Stimulated activated effector memory CD8-positive, alpha-beta T cell treated with anti-CD3 and anti-CD28 coated beads, Interleukin-12 subunit alpha, Interleukin-12 subunit beta, amount 100 ng/mL, for 72 hours (primary cell): ENCODE measurements at regions not wholly inside any gene's neighbourhood (a gene's known extent, or its start where the extent isn't known, plus 50 kb on each side); places are given as distances from the start of the nearest gene placed in this dataset.

ENCODE experiments used
- ATAC-seq: fragments of 150-1000 bp; cut with Tn5 transposase; 2 replicates; pipeline ENCODE4 v1.10.0; 2021
- DNase-seq, 2 donors: peaks; one replicate each; pipeline ENCODE4 v3.0.0; 2021 to 2022; ENCODE audit warnings: low spot score in 2 of 2
- H3K27ac Mint-ChIP-seq: one replicate; pipeline ENCODE4 v1.8.0; 2022; ENCODE audit warnings: mild to moderate bottlenecking, mixed read lengths
- H3K36me3 Mint-ChIP-seq: one replicate; pipeline ENCODE4 v1.8.0; 2022; ENCODE audit warnings: mild to moderate bottlenecking, mixed read lengths
- H3K4me1 Mint-ChIP-seq: one replicate; pipeline ENCODE4 v1.8.0; 2022; ENCODE audit warnings: mixed read lengths
- H3K4me3 Mint-ChIP-seq: one replicate; pipeline ENCODE4 v1.8.0; 2022; ENCODE audit warnings: mild to moderate bottlenecking, mixed read lengths
- H3K9me3 Mint-ChIP-seq: one replicate; pipeline ENCODE4 v1.8.0; 2022; ENCODE audit warnings: mixed read lengths

- Mint-ChIP-seq H3K4me3 (no peak overlapping the region), H3K9me3 (peaks cover 5% of the 10 kb centered on the region), H3K4me1 (no peaks in the 10 kb centered on the region), H3K27ac (no peak overlapping the region), H3K36me3 (no peaks in the 10 kb centered on the region)
- ATAC-seq (no peak), DNase-seq (no peak)
These were observed 233.5 kb downstream of the DHX35 start for GRCh38 chr20:39195582-39196021.

- no peak for ATAC-seq
- no peak overlapping the region for H3K27ac Mint-ChIP-seq
- H3K36me3 Mint-ChIP-seq = no peaks in the 10 kb centered on the region
- H3K9me3 Mint-ChIP-seq = peaks cover 2% of the 10 kb centered on the region
- no peak for DNase-seq
- H3K4me3 Mint-ChIP-seq = no peak overlapping the region
- no peaks in the 10 kb centered on the region for H3K4me1 Mint-ChIP-seq
These were observed 228.8 kb downstream of the DHX35 start for GRCh38 chr20:39190666-39191570.

GRCh38 chr20:39188266-39188765 is 226.2 kb downstream of the DHX35 start:
- no peak for DNase-seq
- no peaks in the 10 kb centered on the region for H3K4me1 Mint-ChIP-seq
- H3K9me3 Mint-ChIP-seq = peaks cover 4% of the 10 kb centered on the region
- no peaks in the 10 kb centered on the region for H3K36me3 Mint-ChIP-seq
- H3K27ac Mint-ChIP-seq = no peak overlapping the region
- ATAC-seq = no peak
- no peak overlapping the region for H3K4me3 Mint-ChIP-seq

DNA sequence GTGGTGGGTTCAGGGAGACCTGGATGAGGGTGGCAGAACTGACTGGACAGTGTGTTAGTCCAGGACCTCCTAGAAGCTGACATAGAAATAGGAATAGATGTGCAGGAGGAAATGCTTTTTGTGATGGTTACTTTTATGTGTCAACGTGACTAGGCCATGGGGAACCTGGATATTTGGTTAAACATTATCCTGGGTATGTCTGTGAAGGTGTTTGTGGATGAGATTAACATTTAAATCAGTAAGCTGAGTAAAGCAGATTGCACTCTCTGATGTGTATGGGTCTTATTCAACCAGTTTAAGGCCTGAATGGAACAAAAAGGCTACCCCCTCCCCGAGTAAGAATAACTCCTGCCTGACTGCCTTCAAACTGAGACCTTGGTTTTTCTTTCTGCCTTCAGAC is 219.3 kb downstream of the DHX35 start:
- ATAC-seq (no peak), DNase-seq (no peak)
- H3K27ac Mint-ChIP-seq = no peak overlapping the region
- H3K9me3 Mint-ChIP-seq = peaks cover 4% of the 10 kb centered on the region
- H3K36me3 Mint-ChIP-seq = no peaks in the 10 kb centered on the region
- no peaks in the 10 kb centered on the region for H3K4me1 Mint-ChIP-seq
- H3K4me3 Mint-ChIP-seq = no peak overlapping the region

DNA sequence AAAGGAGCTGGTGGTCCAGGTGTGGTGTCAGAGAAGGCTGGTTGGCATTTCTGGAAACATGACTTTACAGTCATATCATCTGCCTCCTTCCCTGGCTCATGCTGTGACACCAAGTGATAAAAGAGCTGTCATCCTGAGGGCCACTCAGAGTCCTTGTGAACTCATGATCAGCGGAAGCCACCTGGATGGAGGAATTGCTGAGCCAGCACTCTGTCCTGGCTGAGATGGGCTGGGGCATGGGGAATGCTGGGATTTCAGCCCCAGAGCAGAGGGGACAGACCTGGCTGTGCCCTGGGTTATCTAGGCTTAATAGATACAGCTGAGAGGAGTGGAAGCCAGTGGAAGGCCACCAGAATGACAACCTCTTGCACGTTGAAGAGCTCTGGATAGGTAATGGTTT is 214.3 kb downstream of the DHX35 start:
- Mint-ChIP-seq H3K4me3 (no peak overlapping the region), H3K27ac (no peak overlapping the region), H3K36me3 (no peaks in the 10 kb centered on the region), H3K4me1 (no peaks in the 10 kb centered on the region), H3K9me3 (no peaks in the 10 kb centered on the region)
- DNase-seq (no peak), ATAC-seq (no peak)

- Mint-ChIP-seq H3K4me3 (no peak overlapping the region), H3K4me1 (no peaks in the 10 kb centered on the region), H3K36me3 (no peaks in the 10 kb centered on the region), H3K27ac (no peak overlapping the region), H3K9me3 (no peaks in the 10 kb centered on the region)
- no peak for ATAC-seq
- DNase-seq = no peak
These were observed 208.8 kb downstream of the DHX35 start for GRCh38 chr20:39170896-39171463.

GRCh38 chr20:39165099-39165498 is 203.0 kb downstream of the DHX35 start:
- Mint-ChIP-seq H3K4me1 (no peaks in the 10 kb centered on the region), H3K4me3 (no peak overlapping the region), H3K27ac (no peak overlapping the region), H3K9me3 (no peaks in the 10 kb centered on the region), H3K36me3 (no peaks in the 10 kb centered on the region)
- DNase-seq (no peak), ATAC-seq (no peak)

- H3K9me3 Mint-ChIP-seq = no peaks in the 10 kb centered on the region
- no peak overlapping the region for H3K27ac Mint-ChIP-seq
- H3K36me3 Mint-ChIP-seq = no peaks in the 10 kb centered on the region
- ATAC-seq (no peak), DNase-seq (no peak)
- H3K4me3 Mint-ChIP-seq = no peak overlapping the region
- no peaks in the 10 kb centered on the region for H3K4me1 Mint-ChIP-seq
These were observed 202.5 kb downstream of the DHX35 start for GRCh38 chr20:39164642-39165041.

DNA sequence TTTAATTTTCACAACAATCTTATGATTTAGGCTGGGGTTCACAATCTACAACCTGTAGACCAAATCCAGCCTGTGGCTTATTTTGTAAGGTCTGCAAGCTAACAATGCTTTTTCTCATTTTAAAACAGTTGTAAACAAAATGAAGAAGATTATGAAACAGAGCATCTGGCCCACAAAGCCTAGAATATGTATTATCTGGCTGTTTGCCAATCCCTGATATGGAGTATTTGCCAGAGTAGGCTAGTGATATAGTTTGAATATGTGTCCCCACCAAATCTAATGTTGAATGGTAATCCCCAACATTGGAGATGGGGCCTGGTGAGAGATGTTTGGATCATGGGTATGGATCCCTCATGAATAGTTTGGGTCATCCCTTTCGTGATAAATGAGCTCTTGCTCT is 201.8 kb downstream of the DHX35 start:
- H3K4me3 Mint-ChIP-seq = no peak overlapping the region
- no peaks in the 10 kb centered on the region for H3K4me1 Mint-ChIP-seq
- no peak overlapping the region for H3K27ac Mint-ChIP-seq
- ATAC-seq = no peak
- no peak for DNase-seq
- no peaks in the 10 kb centered on the region for H3K9me3 Mint-ChIP-seq
- H3K36me3 Mint-ChIP-seq = no peaks in the 10 kb centered on the region

DNA sequence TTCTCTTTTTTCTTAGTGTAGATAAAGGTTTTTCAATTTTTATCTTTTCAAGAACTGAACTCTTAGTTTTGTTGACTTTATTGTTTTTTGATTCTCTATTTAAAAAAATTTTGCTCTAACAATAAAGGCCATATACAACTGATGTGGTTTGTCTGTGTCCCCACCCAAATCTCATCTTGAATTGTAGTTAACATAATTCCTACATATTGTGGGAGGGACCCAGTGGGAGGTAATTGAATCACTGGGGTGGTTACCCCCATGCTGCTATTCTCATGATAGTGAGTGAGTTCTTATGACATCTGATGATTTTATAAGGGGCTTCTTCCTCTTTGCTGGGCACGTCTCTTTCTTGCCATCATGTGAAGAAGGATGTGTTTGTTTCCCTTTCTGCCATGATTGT is 199.8 kb downstream of the DHX35 start:
- Mint-ChIP-seq H3K4me1 (no peaks in the 10 kb centered on the region), H3K27ac (no peak overlapping the region), H3K36me3 (no peaks in the 10 kb centered on the region), H3K9me3 (no peaks in the 10 kb centered on the region), H3K4me3 (no peak overlapping the region)
- DNase-seq = no peak
- ATAC-seq = no peak

DNA sequence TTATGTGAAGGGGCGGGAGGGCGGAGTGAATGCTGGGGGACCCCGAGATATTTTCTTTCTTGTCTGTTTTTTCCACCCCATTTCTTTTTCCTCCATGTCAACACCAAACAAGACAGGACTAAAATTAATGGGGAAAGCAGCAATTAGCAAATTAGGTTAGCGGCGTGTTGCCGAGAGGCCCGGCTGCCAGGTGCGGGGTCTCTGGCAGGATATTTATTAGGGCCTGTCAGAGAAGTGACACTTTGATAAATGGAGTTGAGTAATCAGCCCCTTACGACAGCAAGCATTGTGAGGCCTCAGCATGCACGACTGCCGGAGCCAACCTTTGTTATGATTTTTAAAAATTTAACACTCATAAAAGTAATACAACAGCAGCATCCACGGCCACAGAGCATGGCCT is 193.8 kb downstream of the DHX35 start:
- Mint-ChIP-seq H3K4me3 (no peak overlapping the region), H3K36me3 (no peaks in the 10 kb centered on the region), H3K4me1 (no peaks in the 10 kb centered on the region), H3K9me3 (no peaks in the 10 kb centered on the region), H3K27ac (no peak overlapping the region)
- ATAC-seq (no peak), DNase-seq (no peak)

DNA sequence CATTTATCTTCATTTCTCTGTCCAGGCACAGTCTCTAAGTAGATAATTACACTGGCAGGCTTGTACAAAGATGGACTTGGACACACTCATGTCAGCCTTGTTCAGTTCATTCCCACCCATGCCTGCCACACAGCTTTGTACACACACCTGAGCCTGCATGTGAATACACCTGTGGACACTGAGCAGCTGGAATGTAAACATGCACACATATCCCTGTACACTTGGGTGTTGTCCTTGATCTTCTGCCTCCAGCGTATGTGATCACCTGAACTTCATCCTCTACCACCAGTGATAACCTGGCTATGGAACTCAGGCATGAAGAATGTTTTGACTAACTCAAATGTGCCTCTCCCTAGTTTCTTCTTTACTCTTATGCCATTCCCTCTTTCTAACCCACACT is 190.6 kb downstream of the DHX35 start:
- ATAC-seq (no peak), DNase-seq (no peak)
- H3K27ac Mint-ChIP-seq = no peak overlapping the region
- H3K36me3 Mint-ChIP-seq = no peaks in the 10 kb centered on the region
- H3K9me3 Mint-ChIP-seq = no peaks in the 10 kb centered on the region
- no peaks in the 10 kb centered on the region for H3K4me1 Mint-ChIP-seq
- H3K4me3 Mint-ChIP-seq = no peak overlapping the region

- DNase-seq (no peak), ATAC-seq (no peak)
- no peak overlapping the region for H3K27ac Mint-ChIP-seq
- H3K4me1 Mint-ChIP-seq = no peaks in the 10 kb centered on the region
- no peak overlapping the region for H3K4me3 Mint-ChIP-seq
- no peaks in the 10 kb centered on the region for H3K9me3 Mint-ChIP-seq
- H3K36me3 Mint-ChIP-seq = no peaks in the 10 kb centered on the region
These were observed 190.0 kb downstream of the DHX35 start for GRCh38 chr20:39152126-39152525.

DNA sequence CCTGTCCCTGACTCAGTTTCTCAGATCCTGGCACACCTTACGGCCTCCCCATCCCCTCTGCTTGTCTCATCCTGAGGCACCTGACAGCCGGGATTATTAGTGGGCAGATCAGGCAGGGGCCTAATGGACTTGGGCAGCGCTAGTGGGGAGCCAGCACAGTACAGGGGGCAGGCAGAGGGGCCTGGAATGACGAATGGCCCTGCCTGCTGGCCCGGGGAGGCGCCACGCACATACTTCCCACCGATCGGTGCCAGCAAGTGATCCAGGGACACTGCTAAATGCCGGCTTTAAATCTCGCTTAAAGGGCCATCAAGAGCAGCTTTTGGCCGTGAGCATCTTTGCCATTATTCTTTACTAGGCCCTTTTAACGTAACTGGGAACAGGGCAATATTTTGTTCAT is 188.4 kb downstream of the DHX35 start:
- Mint-ChIP-seq H3K27ac (no peak overlapping the region), H3K9me3 (no peaks in the 10 kb centered on the region), H3K4me1 (no peaks in the 10 kb centered on the region), H3K36me3 (no peaks in the 10 kb centered on the region), H3K4me3 (no peak overlapping the region)
- no peak for ATAC-seq
- DNase-seq = no peak

GRCh38 chr20:39146394-39146793 is 184.2 kb downstream of the DHX35 start:
- no peak for DNase-seq
- H3K4me3 Mint-ChIP-seq = no peak overlapping the region
- no peaks in the 10 kb centered on the region for H3K4me1 Mint-ChIP-seq
- H3K27ac Mint-ChIP-seq = no peak overlapping the region
- no peaks in the 10 kb centered on the region for H3K36me3 Mint-ChIP-seq
- ATAC-seq = no peak
- H3K9me3 Mint-ChIP-seq = peaks cover 2% of the 10 kb centered on the region

- no peak overlapping the region for H3K27ac Mint-ChIP-seq
- H3K9me3 Mint-ChIP-seq = peaks cover 2% of the 10 kb centered on the region
- no peak for DNase-seq
These were observed 183.8 kb downstream of the DHX35 start for GRCh38 chr20:39145921-39146320.

More at GRCh38 chr20:39145921-39146320, 183.8 kb downstream of the DHX35 start:
- Mint-ChIP-seq H3K4me3 (no peak overlapping the region), H3K4me1 (no peaks in the 10 kb centered on the region), H3K36me3 (no peaks in the 10 kb centered on the region)
- no peak for ATAC-seq
